ENCODE measurements at regions not wholly inside any gene's neighbourhood (a gene's known extent, or its start where the extent isn't known, plus 50 kb on each side); places are given as distances from the start of the nearest gene placed in this dataset.

DNA sequence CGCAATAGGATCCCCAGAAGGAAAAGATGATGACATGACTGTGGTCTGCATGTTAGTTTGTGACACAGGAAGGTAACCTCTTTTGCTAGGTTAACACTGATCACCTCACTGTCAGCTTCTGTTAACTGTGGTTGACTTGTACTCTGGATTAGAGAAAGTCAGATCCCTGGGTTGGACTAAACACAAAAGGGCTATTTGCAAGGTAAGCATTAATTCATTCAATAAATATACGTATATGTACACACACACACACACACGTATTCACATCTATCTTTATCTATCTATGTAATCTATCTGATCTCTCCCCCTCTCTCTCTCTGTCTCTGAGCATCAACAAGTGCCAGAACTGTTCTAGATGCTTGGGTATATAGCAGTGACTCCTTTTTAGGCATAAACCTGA, 136.1 kb upstream of the SNX19 start:
- no peak for DNase-seq

DNA sequence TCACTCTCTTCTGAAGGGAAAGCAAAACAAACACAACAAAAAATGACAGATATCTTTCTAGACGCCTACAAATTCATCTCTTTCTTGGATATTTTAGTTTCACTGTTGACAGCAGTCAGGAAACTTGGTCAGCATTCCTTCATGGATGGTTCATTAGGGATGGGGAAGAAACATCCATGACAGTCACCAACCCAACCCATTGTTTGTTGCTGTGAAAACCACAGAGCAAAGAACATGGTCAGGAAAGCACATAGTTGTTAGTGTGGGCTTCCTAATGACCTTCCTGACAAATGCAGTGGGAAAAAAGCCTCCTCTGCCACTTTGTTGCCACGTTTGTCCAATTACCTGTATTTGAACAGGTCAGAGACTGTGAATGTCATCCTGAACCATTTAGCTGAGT, 139.8 kb upstream of the SNX19 start:
- DNase-seq, result no peak

DNA sequence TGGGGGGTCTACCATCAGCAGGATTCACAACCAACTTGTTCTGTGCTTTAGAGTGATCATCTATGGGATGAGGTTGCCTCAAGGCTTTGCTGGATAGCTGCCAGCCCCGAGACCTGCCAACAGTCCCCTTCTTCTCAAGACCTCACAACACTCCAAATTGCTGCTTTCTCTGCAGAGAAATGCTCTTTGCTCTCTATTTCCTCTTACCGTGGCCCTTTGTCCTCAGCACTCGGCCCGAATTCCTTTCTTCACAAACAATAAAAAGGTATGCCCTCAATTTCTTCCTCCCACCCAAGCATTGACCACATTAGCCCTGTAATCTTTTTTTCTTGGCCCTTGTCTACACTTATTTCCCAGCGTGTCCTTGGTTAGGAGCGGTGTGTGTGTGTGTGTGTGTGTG, 147.4 kb upstream of the SNX19 start:
- no peak for DNase-seq

DNA sequence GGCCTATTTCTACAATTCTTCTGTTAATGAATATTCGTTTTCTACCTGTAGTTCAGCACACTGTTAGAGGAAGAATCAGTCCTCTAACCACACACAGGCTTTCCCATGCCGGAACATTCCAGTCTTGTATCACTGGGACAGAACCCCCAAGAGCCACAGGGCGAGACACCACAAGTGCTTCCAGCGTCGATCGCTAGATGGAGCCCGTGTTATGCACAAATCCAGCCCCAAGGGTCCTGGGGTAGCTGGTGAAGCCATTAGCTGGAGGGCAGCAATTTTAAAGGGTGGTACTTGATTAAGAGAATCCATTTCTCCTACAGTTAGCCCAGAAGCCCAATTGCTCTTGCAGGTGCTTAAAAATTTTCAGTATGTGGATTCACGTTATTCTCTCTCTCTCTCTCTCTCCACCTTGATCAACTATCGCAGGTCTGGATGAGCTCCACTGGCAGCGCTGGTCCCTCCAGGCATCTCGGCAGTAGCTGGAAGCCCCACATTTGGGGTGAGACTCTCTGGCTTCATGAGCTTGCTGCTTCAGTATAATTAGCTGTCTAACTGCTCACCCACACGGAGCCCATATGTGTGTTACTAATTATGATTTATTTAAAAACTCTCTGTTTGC, 148.2 kb upstream of the SNX19 start:
- peak; percentile 80 for DNase-seq

DNA sequence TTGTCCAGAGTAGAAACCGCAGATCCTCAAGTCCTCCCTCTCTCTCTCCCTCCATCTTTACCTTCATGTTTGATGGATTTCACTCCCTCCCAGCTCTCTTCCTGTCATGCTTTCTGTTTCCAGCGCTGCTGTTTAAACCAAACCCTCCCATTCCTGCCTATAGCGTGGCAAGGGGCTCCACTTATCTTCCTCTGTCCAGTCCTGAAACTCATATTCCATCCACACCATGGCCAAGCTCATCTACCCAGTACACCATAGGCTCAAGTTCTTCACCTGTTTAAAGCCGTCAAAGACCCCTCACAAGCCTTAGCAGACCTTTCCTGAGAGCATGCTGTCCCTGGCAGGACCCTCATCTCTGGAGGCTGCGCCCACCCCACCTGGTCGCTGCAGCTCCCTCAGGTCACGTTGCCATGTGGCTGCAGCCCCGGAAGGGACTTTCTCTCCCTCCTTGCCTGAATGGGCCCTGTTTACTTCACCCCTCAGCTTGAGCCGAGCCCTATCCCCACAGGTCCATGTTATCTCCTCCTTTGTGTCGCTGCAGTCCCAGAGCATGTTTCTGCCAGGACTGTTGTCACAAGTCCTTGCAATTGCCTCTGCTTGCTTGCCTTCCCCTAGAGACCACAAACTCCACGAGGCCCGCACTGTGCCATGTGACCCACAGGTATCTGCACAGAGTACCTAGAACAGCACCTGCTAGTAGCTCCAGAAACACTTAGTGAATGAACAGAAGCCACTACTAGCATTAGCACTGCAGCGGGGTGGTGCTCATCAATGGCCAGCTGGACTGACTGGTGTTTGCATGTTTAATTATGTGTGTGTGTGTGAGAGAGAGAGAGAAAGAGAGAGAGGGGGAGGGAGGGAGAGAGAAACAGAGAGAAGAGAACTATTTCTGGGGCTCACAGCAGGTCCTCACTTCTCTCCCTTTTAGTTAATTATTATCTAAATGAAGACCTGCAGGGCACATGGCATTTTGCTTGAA, 149.4 kb upstream of the SNX19 start:
- DNase-seq, result no peak

DNA sequence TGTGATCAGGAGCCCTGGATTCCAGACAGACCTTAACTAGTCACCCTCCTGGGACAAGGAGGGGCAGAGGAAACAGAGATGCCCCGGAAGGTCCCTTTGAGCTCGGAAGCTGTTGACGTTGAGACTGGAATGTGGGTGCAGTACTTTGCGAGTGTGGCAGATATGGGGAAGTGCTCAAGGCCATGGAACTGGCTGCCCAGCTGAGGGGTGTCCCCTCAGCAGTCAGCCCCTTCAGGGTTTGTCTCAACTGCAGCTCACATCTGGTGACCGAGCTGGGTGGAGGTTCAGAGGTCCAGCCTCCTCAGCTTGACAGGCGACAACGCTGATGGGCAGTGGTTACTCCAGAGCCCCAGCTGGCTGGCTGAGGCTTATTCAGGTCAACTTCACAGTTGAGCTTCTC, 150.3 kb upstream of the SNX19 start:
- DNase-seq, result no peak

DNA sequence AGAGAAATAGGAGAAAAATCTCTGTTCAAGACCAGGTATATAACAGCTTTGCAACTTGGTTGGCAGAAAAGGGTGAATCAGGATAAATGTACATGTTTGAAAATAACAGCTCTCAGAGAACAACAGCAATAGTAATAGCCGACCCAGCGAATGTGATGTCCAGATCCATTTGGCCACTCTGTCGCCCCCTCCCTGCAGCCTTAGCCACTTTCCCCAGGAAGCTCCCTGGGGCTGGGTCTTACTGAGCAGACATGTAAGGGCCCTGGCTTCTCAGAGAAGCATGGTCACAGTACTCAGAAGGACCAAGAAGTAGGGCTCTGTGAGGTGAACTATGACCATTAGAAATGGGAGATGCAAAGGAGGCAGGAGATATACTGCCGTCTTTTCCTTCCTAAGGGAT, 154.1 kb upstream of the SNX19 start:
- DNase-seq, result no peak

DNA sequence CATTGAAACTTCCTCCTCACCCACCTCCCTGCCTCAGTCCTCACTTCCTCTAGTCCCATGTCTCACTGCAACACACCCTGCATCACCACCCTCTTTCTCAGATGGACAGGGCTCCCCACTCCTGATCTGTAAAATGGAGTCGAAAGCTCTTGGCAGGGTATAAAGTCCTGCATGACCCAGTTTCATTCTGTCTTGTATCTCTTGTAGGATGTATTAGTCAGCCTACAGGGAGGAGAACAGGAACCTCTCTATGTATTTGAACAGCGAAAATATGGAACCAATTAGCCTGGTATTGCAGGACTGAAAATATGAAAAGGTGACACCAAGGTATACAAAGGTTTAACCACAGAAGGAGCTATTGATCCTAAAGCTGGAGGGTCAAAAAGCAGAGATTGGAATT, 156.9 kb upstream of the SNX19 start:
- DNase-seq, result no peak

DNA sequence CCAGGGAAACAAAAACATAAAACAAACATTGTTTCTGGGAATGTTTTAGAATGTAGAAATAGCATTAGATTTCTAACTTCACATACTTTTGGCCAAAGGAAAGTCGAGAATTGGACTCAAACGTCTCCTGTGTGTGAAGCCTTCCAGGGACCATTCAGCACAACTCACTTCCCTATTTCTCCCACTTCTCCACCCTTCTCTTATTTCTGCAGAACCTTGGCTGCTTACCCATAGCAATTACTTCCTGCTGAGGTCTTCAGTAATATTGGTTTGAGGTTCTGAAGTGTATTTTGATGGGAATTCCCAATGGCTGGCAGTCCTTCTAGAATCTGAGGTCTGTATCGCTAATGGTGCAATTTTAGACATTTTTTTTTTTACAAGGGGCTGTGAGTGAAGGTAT, 158.3 kb upstream of the SNX19 start:
- no peak for DNase-seq

DNA sequence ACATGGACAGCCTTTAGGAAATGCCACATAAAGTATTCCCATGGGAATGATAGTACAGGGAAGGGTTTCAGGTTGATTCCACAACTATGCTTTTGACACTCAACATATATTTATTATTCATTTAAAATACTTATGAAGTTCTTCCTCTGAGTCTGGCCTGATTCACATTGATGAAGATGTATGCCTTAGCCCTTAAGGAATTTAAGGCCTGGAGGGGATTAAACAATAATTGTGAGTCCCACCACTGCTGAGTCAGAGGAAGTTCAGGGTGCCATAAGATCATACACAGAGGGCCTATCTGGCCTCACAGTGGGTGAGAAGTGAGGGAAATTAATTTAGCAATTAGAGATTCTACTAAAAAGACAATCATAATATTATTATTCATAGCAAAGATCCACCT, 161.1 kb upstream of the SNX19 start:
- no peak for DNase-seq

DNA sequence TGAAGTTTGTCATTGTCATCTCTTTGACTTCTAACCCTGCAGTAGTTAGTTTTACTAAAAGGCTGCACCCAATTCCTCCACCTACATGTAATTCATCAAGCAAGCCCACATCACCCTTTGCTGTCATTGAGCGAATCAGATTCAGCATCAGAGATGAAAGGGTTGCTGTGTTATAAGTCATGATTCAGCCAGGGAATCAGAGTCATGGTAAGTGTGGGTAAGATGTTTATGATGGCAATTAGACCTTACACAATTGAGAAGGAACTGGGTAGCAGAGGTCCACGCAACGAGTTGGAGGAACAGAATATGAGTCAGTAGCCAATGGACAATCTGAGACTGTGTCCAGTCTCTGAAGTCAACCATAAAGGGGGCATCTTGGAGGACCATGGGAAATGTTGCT, 162.8 kb upstream of the SNX19 start:
- no peak for DNase-seq

DNA sequence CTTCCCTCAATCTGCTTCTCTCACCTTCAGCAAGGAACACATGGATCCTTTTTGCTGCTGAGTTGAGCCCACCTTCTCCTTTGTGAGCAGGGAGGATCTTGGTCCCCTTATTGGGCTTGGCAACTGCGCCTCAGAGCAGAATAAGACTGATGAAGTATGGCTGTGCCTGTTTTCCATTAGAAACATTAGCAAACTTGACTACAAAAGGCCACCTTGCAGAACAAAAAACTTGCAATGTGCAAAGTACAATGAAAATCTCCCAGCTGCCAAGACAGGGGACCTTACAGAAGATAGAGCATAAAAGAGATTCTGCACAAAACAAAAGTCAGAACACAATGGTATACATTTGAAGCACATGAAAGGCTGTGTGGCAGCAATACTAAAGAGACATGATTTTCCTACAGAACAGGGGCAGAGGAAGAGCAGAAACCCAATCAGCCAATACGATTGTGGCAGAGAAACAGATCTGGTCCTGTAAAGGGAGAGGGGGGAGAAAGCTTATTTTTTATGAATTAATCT, 173.5 kb upstream of the SNX19 start:
- no peak for DNase-seq

DNA sequence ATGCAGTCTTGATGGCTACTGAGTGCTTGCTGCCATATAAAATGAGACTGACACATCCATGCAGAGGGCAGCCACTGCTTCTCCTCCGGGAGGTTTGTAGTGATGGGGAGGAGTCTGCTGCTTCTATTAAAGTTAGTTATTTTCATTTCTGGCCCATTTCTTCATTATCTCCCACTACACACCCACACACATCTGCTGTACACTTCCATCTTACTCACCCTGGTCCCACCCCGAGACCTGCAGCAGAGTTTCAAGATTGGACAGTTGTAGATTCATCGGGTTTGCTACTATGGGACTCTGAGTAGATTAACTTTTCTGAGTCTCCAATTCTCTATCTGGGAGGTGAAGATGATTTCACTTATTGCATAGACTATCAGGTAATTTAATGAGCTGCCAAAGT, 176.2 kb upstream of the SNX19 start:
- DNase-seq, result no peak

DNA sequence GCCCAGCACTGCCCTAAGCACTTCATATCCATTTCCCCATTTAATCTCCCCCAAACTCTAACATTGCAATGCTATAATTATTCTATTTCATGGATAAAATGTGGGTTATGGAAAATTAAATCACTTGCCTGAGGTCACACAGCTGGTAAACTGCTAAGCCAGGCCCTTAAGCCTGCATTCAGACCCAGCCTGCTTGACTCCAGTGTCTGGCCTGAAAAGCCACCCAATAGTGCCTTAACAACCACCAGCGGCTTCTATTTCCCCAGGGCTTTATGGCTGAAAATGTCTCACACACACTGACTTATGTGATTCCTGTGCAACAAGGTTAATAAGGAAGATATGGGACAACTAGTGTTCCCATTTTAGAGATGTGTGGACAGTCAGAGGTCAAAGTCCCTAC, 178.5 kb upstream of the SNX19 start:
- no peak for DNase-seq

DNA sequence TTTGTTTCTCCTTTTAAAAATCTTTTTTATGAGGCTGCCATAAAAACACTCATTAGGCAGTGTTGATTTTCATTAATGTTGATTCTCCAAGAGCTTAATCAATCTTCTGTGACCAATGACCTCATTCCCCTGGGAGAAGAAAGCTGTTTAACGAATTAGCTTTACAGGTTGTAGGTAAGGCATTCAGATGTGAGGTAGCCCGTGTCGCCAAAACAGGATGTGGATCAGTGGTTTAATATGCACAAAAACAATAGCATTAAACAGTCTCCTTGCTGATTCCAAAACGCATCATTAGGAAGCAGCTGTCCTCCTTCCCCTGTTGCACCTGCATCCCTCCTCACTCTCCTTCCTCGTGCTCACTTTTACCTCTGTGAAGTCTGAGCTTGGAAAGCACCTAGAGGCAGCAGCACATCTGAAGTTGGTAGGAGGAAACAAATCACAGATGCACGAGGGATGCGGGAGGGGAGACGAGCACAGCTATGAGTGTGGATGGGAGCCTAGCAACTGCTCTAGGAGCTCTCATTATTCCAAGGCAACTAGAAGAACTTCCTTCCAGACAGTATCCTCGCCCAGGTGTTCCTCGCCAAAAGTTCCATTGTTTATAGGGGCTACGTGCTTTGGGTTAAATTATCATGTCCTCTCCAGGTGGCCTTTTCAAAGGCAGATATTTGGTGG, 179.4 kb upstream of the SNX19 start:
- DNase-seq, result peak; percentile 78

DNA sequence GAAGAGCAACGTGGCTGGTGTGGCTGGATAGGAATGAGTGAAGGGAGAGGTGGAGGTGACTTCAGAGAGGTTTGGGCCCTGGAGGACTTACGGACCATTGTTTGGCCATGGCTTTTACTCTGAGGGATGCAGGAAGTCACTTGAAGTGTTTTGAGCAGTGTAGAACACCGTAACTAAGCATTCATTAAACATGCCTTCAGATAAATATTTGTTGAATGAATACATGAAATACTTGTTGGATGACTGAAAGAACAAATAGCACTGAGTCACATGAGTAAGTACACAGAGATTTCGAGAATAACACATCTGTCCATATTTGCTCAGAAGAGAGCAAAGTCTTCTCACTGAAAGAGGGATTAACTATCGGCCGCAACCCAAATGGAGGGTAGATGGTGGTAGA, 182.7 kb upstream of the SNX19 start:
- no peak for DNase-seq

DNA sequence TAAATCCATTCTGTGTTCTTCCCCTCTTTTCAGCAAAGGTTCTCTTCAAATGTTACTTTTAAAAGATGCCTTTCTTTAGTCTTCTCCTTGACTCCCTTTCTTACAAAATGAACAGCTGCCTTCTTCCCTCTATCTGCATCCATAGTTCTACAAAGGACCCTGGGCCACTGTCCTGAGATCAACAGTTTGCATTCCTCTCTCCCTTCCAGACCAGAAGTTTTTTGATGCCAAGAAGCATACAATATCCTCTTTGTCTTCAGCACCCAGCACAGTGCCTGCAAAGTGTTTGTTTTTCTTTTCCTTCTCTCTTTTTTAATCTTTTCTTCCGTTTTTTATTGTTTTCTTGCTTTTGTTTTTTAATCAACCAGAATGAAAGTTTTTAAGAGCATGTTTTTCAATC, 183.5 kb upstream of the SNX19 start:
- DNase-seq, result no peak

DNA sequence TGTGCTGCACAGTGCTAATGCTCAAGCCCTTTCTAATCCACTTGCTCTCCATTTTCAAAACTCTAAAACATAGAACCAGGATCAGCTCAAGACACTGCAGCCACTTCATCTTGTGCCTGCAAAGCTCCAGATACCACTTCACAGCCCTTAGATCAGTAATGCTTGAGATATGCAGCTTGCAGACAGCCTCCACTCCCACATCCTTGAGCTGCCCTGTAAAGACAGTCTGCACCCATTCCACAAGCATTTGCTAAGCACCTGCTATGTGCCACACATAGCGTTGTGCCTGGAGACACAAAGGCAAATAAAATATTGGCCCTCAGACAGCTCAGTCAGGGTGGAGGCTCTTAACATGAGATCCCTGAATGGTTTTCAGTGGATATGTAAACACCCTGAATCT, 192.5 kb upstream of the SNX19 start:
- no peak for DNase-seq

DNA sequence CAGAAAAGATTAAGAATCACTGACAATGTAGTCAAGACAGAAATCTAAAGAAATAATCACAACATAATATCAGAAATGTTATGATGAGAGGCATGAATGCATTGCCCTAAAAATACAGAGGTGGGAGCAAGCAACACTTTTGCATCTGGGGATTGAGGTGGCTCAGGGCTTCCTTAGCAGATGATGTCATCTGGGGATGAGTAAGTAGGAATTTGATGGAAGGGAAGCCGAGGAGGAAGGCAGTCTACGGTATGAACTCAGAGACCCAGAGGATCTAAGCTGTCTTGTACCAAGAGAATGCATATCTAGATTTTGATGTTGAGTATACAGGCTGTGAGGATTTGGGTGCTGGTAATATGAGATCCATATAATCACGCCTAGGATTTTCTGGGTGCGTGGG, 193.0 kb upstream of the SNX19 start:
- no peak for DNase-seq

DNA sequence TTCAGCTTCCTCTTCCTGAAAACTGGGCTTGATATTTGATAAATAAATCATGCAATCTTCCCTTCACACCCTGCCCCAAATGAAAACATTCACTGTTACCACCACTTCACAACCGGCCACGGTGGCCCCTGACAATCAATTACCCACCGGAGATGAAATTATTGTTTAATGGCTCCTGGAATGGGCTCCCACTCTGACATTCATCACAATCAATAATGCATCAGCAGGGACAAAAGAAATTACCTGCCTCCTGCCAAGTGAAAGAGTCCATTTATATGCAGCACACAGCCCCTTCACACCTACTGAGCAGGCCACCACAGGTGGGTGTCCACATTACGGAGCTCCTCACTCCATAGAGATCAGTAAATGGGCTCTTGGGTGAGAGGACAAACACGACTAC, 193.5 kb upstream of the SNX19 start:
- no peak for DNase-seq

DNA sequence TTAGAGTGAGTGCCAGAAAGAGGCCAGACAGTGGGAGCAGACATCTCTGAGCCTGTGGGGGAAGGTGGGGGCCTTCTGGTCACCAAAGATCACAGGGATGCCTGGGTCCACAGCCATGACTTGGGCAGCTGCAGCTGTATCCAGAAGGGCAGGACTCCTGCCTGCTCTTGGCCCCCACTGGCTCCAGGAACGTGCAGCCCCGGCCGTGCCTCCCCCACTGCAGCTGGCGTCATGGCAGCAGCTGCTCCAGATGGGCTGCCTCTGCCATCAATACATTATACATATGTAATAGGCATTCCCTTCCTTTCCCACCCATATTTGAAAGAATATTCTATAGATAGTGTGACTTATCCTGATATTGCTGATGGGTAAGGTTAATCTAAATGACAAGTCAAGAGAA, 195.5 kb upstream of the SNX19 start:
- DNase-seq, result no peak

DNA sequence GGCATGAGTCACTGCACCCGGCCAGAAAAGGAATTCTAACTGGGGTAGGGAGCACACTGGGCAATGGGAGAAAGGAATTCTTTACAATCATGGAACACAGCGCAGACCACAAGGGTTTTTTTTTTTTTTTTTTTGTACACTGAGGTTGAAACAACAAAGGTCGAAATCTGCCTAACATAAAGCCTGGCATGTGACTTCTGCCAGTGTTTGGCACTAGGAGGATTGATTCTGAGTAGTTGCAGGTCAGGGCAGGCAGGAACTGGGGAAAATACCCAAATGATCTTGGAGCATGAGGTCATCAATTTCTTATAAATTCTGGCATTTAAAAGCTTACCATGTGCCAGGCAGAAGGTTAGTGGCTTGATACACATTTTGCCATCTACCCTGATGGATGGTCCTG, 202.0 kb upstream of the SNX19 start:
- no peak for DNase-seq

DNA sequence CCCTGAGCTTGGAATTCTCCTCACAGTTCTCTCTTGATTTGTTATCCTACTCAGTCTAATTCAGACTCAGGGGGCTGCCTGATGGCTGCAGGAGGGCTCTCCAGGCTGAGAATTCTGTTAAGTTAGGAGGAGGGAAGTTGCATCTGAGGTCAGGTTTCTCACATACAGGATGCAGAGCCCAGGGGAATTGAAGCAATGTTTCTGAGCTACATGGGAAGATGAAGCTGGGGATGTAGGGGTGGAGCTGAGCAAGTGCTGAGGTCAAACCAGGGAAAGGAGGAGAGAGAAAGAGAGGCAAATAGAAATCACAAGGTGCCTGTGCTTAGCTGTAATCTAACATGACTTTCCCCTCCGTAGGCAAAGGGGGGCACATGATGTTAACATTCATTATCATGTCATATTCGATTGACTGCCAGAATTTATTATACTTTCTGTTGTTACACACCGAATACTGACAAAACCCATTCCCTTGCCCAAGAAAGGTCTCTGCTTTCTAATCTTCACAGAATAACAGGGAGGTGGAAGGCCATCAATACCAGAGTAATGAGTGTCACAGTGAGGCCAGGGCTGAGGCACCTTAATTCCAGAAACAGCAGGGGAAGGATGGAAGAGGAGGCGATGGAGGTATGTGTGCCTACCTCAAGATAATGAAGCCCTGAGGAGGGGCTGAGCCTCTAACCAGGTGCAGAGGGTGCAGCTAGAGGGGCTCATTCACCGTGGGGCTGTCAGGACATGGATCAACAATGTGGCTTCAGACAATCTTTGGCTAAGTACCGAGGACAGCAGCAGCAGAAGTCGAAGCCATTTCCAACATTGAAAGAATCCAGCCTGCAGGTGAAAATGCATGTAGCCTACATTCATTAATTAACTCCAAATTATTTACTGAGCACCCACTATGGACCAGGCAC, 205.4 kb upstream of the SNX19 start:
- DNase-seq, result no peak
